ENCODE measurements at regions not wholly inside any gene's neighbourhood (a gene's known extent, or its start where the extent isn't known, plus 50 kb on each side); places are given as distances from the start of the nearest gene placed in this dataset.

GRCh38 chr18:65175681-65176080 is 575.1 kb upstream of the CDH7 start:
- TF ChIP-seq ZNF274 (IDR thresholded peaks at IDR 0.05; ENCODE audit: low read depth, low read length) (no peak), YY1 (IDR thresholded peaks at IDR 0.05; ENCODE audit: insufficient read depth, insufficient read length) (no peak)
